Dedifferentiated amniotic fluid mesenchymal stem cell (primary cell): ENCODE measurements at regions not wholly inside any gene's neighbourhood (a gene's known extent, or its start where the extent isn't known, plus 50 kb on each side); places are given as distances from the start of the nearest gene placed in this dataset.
"Not testable (repeated sequence)": the region's sequence is repeated elsewhere in the genome, so short reads cannot be mapped to it uniquely, and the experiment has no call there.

ENCODE experiments used
- DNase-seq: peaks from one replicate; pipeline ENCODE4 v3.0.0-alpha.2; 2016; ENCODE audit errors: extremely low spot score

- DNase-seq = no peak
Measured at GRCh38 chr1:70819785-70820184, 227.8 kb downstream of the PTGER3 start.

DNA sequence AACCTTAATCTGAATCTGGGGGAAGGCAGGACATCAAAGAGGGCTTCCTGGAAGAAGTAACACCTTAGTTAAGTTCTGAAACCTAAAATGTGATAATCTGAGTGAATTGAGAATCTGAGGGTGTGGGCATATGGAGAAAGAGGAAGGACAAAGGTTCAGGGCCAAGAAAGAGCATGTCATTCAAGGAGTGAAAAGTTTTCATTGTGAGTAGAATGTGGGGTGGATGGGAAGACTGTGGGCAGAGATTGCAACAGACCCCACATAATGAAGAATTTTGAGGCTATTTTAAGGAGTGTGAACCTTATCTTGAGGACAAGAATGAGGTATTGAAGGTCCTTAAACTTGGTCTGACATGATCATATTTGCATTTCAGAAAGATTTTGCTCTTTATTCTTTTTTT, 227.2 kb downstream of the PTGER3 start:
- DNase-seq = no peak

DNA sequence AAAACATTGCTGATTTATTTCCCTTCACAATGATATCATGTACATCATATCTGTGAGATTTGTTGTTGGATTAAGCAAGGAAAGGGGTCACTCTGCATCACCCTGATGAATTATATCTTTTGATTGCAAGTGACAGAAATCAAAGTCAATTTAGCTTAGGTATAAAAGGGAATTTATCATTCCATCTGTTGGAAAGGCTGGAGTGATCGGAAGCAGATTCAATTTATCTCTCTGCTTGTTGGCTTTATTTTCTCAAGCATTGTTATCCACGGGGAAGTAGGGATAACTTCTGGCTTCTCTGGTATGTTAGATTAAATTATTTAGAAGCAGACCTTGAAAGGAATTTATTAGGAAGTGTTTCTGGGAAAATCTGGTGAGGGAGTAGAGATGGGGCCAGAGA, 226.6 kb downstream of the PTGER3 start:
- DNase-seq = no peak

- DNase-seq = no peak
Measured at GRCh38 chr1:70826428-70826827, 221.2 kb downstream of the PTGER3 start.

GRCh38 chr1:70827030-70827429, 220.6 kb downstream of the PTGER3 start:
- DNase-seq = no peak

GRCh38 chr1:70828177-70828576, 219.4 kb downstream of the PTGER3 start:
- DNase-seq = no peak

- not testable (repeated sequence) for DNase-seq
Measured at GRCh38 chr1:70834365-70834764, 213.3 kb downstream of the PTGER3 start.

GRCh38 chr1:70836456-70836855, 211.2 kb downstream of the PTGER3 start:
- no peak for DNase-seq

- DNase-seq = no peak
Measured at GRCh38 chr1:70840260-70840953, 207.2 kb downstream of the PTGER3 start.

- no peak for DNase-seq
Measured at GRCh38 chr1:70842562-70842961, 205.1 kb downstream of the PTGER3 start.

- no peak for DNase-seq
Measured at GRCh38 chr1:70843452-70843851, 204.2 kb downstream of the PTGER3 start.

DNA sequence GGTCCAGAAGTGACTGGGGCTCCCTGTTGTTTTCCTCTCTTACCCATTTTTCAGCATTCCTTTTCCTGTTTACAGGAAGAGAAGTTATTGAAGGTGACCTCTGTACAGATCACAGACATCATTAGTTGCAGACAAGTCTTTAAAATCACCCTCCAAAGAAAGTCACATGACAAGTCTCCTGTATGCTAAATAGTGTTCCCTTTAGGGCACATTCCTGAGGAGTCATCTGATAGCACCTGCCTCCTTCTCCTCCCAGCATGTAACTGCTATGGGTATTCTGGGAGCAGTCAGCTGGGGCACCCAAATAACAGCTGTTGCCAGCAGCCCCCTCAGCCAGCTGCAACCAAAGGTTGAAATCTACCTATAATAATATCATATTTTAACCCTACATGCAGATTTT, 200.6 kb downstream of the PTGER3 start:
- no peak for DNase-seq

DNA sequence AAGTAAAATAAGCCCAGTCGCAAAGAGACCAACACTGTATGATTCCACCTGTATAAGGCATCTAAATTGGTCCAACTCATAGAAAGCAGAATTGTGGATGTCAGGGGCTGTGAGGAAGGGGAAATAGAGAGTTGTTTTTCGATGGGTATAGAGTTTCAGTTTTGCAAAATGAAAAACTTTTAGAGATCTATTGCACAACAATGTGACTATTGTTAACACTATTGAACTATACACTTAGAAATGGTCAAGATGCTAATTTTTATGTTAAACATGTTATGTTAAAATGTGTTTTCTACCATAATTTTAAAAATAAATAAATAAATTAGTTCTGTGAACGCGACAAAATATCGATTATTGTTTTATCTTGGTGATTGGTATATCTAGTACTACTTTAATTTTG, 192.4 kb downstream of the PTGER3 start:
- DNase-seq = no peak

DNA sequence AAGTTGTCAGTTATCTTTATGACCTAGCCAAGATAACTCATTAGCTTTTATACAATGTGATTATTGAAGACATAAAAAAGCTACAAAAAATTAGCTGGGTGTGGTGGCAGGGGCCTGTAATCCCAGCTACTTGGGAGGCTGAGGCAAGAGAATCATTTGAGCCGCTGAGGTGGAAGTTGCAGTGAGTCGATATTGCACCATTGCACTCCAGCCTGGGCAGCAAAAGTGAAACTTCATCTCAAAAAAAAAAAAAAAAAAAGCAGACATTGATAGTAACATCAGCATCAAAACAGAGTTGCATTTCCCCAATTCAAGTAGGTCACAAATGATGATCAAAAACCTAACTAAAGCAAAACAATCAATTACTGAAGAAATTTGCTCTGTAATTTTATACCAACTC, 191.4 kb downstream of the PTGER3 start:
- DNase-seq = no peak

GRCh38 chr1:70863239-70863638, 184.4 kb downstream of the PTGER3 start:
- DNase-seq = no peak

DNA sequence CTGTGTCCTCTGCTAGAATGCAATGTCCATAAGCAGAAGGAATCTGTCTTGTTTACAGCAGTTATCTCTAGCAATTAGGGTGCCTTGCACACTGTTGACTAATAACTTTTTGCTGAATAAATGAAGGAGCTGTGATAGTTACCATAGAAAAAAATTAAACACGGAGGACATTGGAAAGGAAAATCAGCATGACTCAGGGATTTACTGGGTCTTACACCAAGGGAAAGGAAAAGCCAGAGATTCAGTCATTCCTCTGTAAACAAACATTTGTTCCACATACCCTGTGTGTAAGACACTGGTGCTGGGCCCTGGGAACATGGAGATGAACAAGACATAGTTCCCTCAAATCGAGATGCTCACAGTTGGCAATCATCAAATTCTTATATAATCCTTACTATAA, 183.3 kb downstream of the PTGER3 start:
- peak; percentile 70 for DNase-seq

DNA sequence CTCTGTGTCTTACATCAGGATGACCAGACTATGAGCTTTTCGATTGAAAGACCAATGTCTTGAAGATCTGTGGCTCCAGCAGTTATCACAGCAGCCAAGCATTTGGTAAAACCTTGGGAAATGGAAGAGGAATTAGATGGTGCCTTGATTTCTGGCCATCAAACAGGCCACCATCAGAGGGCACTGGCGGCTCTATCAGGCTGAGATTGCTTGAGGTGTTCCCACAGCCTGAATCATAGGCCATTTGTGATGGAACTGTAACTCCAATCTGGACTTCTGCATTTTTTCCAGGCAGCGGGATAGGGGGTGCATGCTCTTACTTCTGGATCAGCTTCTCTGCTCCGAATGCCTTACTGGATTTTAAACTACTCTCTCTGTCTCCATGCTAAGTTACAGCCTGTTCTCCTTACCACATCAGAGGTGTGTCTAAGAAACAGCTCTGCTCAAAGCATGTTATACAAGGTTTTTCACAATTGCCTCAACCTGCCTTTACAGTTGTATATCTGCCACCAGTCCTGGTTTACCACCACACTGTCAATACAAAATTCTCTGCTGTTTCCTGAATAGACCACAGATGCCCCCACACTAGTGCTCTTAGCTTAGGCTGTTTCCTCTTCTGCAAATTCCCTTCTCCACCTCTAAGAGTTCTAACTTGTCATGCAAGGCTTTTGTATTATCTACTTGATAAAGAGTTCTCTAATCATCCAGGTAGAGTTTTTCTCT, 180.9 kb downstream of the PTGER3 start:
- no peak for DNase-seq

- DNase-seq = no peak
Measured at GRCh38 chr1:70871790-70872189, 175.8 kb downstream of the PTGER3 start.

GRCh38 chr1:70874063-70874462, 173.6 kb downstream of the PTGER3 start:
- no peak for DNase-seq

DNA sequence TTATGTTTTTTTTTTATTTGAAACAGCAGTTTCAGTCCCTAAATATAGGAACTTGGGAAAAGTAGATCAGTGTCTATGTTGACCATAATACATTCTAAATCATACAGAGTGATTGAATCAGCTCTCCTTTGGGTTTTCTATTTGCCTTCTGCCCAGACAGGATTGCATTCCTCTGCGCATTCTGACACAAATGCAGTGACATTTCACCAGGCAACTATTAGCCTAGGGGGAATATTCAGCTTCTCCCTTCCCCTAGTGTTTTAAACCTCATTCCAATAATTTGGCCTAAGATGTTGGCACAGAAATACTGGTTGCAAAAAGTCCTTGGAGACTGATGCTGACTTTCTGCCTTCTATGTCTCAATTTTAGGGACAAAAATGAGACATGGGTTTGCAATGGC, 172.8 kb downstream of the PTGER3 start:
- peak; percentile 70 for DNase-seq

GRCh38 chr1:70877343-70877742, 170.3 kb downstream of the PTGER3 start:
- no peak for DNase-seq

- no peak for DNase-seq
Measured at GRCh38 chr1:70887936-70888335, 159.7 kb downstream of the PTGER3 start.

DNA sequence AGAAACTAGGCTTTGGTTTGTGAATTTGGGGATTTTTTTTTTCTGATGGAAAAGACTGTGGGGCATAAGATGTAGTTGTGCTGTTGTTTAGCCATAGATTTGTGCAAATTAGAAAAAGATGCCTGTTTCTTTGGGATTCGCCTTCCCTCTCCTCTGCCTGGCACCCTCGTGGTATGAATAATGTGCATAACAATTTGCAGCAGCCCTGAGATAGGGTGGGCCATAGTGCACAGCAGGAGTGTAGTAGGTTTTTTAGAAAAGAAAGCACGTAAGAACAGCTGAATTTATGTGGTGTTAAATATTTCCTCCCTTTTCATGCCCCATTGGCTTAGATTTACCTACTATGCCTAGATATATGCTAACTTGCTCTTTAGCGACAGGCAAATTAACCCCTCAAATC, 158.9 kb downstream of the PTGER3 start:
- DNase-seq = no peak

DNA sequence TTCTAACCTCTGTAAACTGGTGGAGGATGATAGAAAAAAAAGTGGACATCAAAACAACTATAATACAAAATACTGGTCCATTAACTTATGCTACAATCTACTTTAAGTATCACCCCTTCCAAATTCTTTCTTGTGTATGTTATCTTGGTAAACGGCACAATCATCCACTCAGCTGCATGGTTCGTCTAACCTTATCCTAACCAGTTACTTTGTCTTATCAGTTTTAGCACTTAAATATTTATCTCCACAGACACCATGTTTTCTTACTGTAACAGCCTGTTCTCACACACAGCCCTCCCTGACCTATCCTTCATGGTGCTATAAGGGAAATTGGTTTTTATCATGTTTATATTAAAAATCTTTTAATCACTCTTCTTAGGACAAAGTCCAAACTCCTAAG, 157.2 kb downstream of the PTGER3 start:
- no peak for DNase-seq
